MCF 10A (cell line): ENCODE measurements at regions not wholly inside any gene's neighbourhood (a gene's known extent, or its start where the extent isn't known, plus 50 kb on each side); places are given as distances from the start of the nearest gene placed in this dataset.

Experiments
- BruUV-seq: library from RNA; stranded (reverse); fragments of 400-500 nt; replicated peaks from 2 replicates; lab custom pipeline; 2021; lab: Mats Ljungman, UMichigan
- CTCF ChIA-PET: fragments of 300-600 bp; sonication (Branson Sonifier 250); formaldehyde crosslinking; extraction: SDS; loops from one replicate; lab custom pipeline; 2021; ENCODE audit warnings: antibody characterized with exemption, inconsistent platforms; lab: Yijun Ruan, JAX
- POLR2A ChIA-PET: fragments of 300-600, 350-650 bp; sonication (Branson Sonifier 250); formaldehyde crosslinking; extraction: SDS; loops from one replicate; lab custom pipeline; 2020; ENCODE audit warnings: antibody characterized with exemption, inconsistent platforms; lab: Yijun Ruan, JAX
- DNase-seq: peaks from one replicate; pipeline ENCODE4 v3.0.0-alpha.2; 2018; ENCODE audit not compliant: unreplicated experiment
- H3K27ac Mint-ChIP-seq: one replicate; pipeline ENCODE4 v1.8.0; 2022; ENCODE audit warnings: mild to moderate bottlenecking, low read depth, mixed read lengths; ENCODE audit not compliant: unreplicated experiment
- H3K27me3 Mint-ChIP-seq: one replicate; pipeline ENCODE4 v1.8.0; 2022; ENCODE audit warnings: mixed read lengths; ENCODE audit not compliant: insufficient read depth, unreplicated experiment
- H3K36me3 Mint-ChIP-seq: one replicate; pipeline ENCODE4 v1.8.0; 2022; ENCODE audit warnings: mild to moderate bottlenecking, moderate library complexity, mixed read lengths; ENCODE audit not compliant: insufficient read depth, unreplicated experiment
- H3K4me1 Mint-ChIP-seq: one replicate; pipeline ENCODE4 v1.8.0; 2022; ENCODE audit warnings: mixed read lengths; ENCODE audit not compliant: insufficient read depth, unreplicated experiment
- H3K4me3 Mint-ChIP-seq: one replicate; pipeline ENCODE4 v1.8.0; 2022; ENCODE audit warnings: mild to moderate bottlenecking, moderate library complexity, mixed read lengths; ENCODE audit not compliant: unreplicated experiment
- H3K9me3 Mint-ChIP-seq: one replicate; pipeline ENCODE4 v1.8.0; 2022; ENCODE audit warnings: mixed read lengths; ENCODE audit not compliant: unreplicated experiment
- CTCF ChIP-seq: fragments of 200-600 bp; IDR thresholded peaks from one replicate; pipeline ENCODE4 v1.8.0; 2022; ENCODE audit warnings: antibody characterized with exemption, mild to moderate bottlenecking; ENCODE audit not compliant: unreplicated experiment
- intact Hi-C: fragments of 100-400 bp; cut with micrococcal nuclease; formaldehyde crosslinking; loops from 2 replicates; pipeline ENCODE4 v1.14.1; 2022

- Mint-ChIP-seq H3K27me3 (no peaks in the 10 kb centered on the region), H3K4me1 (no peaks in the 10 kb centered on the region), H3K9me3 (peaks cover 6% of the 10 kb centered on the region), H3K36me3 (no peaks in the 10 kb centered on the region), H3K4me3 (no peak overlapping the region), H3K27ac (no peak overlapping the region)
- ChIA-PET POLR2A (no interaction called here), CTCF (no interaction called here)
- BruUV-seq, result no TSS peak
- no peak for TF ChIP-seq CTCF
- no peak for DNase-seq
- intact Hi-C loops, result no loop called here
These were observed 391.8 kb upstream of the CPXCR1 start for GRCh38 chrX:88355252-88355651.

- TF ChIP-seq CTCF, result no peak
- intact Hi-C loops, result no loop called here
- no peaks in the 10 kb centered on the region for H3K36me3 Mint-ChIP-seq
- H3K27ac Mint-ChIP-seq, result no peak overlapping the region
- no TSS peak for BruUV-seq
- H3K9me3 Mint-ChIP-seq, result peaks cover 13% of the 10 kb centered on the region
- ChIA-PET CTCF (no interaction called here), POLR2A (no interaction called here)
- no peaks in the 10 kb centered on the region for H3K4me1 Mint-ChIP-seq
- no peaks in the 10 kb centered on the region for H3K27me3 Mint-ChIP-seq
- DNase-seq, result no peak
- H3K4me3 Mint-ChIP-seq, result no peak overlapping the region
These were observed 380.7 kb upstream of the CPXCR1 start for GRCh38 chrX:88366314-88366713.

- TF ChIP-seq CTCF, result no peak
- peaks cover 19% of the 10 kb centered on the region for H3K9me3 Mint-ChIP-seq
- H3K4me3 Mint-ChIP-seq, result no peak overlapping the region
- no peaks in the 10 kb centered on the region for H3K36me3 Mint-ChIP-seq
- BruUV-seq, result no TSS peak
- H3K27ac Mint-ChIP-seq, result no peak overlapping the region
- ChIA-PET POLR2A (interaction anchor here (0.6 kb wide), 1 partner anchor 1799 kb away, joined by 4 read pairs; no protein-coding TSS in a partner anchor), CTCF (no interaction called here)
- no peaks in the 10 kb centered on the region for H3K4me1 Mint-ChIP-seq
- H3K27me3 Mint-ChIP-seq, result no peaks in the 10 kb centered on the region
- no peak for DNase-seq
- intact Hi-C loops, result no loop called here
These were observed 368.6 kb upstream of the CPXCR1 start for GRCh38 chrX:88378406-88378805.

GRCh38 chrX:88397551-88397950 is 349.5 kb upstream of the CPXCR1 start:
- Mint-ChIP-seq H3K4me1 (no peaks in the 10 kb centered on the region), H3K36me3 (no peaks in the 10 kb centered on the region), H3K4me3 (no peak overlapping the region), H3K9me3 (no peaks in the 10 kb centered on the region), H3K27me3 (no peaks in the 10 kb centered on the region), H3K27ac (no peak overlapping the region)
- CTCF ChIA-PET, result interaction anchor here (0.8 kb wide), 1 partner anchor 378 kb away, joined by 3 read pairs; no protein-coding TSS in a partner anchor
- DNase-seq, result no peak
- no TSS peak for BruUV-seq
- intact Hi-C loops, result no loop called here
- POLR2A ChIA-PET, result no interaction called here
- peak; percentile 12 for TF ChIP-seq CTCF
